ENCODE measurements at regions not wholly inside any gene's neighbourhood (a gene's known extent, or its start where the extent isn't known, plus 50 kb on each side); places are given as distances from the start of the nearest gene placed in this dataset.

GRCh38 chr6:85368631-85369030, 81.3 kb upstream of the NT5E start:
- H3K36me3 ChIP-seq (ENCODE audit: control insufficient read depth in 2 of 3, insufficient read depth in 3 of 3, low read length in 3 of 3), result no peaks in the 10 kb centered on the region
- no peak for DNase-seq
- TF ChIP-seq CTCF (IDR thresholded peaks at IDR 0.05; ENCODE audit: borderline replicate concordance, extremely low read depth, insufficient read depth), result no peak
- no peaks in the 10 kb centered on the region for H3K4me1 ChIP-seq (ENCODE audit: control insufficient read depth in 2 of 3, insufficient read depth in 2 of 3, low read depth in 1 of 3, low read length in 3 of 3)
- no peaks in the 10 kb centered on the region for H3K9me3 ChIP-seq (ENCODE audit: control insufficient read depth in 2 of 3, insufficient read depth in 1 of 3, low read length in 3 of 3)
- intact Hi-C loops (cut with DNase I), result no loop called here
- no peak overlapping the region for H3K9ac ChIP-seq (ENCODE audit: low read length in 3 of 3)
- FAIRE-seq, result no peak
- H3K27ac ChIP-seq (ENCODE audit: low read depth in 2 of 2, low read length in 2 of 2), result no peak overlapping the region
- no peak overlapping the region for H3K4me3 ChIP-seq (ENCODE audit: low read length in 3 of 3)
- no peaks in the 10 kb centered on the region for H3K27me3 ChIP-seq (ENCODE audit: control insufficient read depth, insufficient read depth, low read length)

GRCh38 chr6:85364344-85364743, 85.5 kb upstream of the NT5E start:
- Histone ChIP-seq H3K27ac (ENCODE audit: low read depth in 2 of 2, low read length in 2 of 2) (no peak overlapping the region), H3K4me3 (ENCODE audit: low read length in 3 of 3) (no peak overlapping the region), H3K27me3 (ENCODE audit: control insufficient read depth, insufficient read depth, low read length) (no peaks in the 10 kb centered on the region), H3K36me3 (ENCODE audit: control insufficient read depth in 2 of 3, insufficient read depth in 3 of 3, low read length in 3 of 3) (no peaks in the 10 kb centered on the region), H3K4me1 (ENCODE audit: control insufficient read depth in 2 of 3, insufficient read depth in 2 of 3, low read depth in 1 of 3, low read length in 3 of 3) (no peaks in the 10 kb centered on the region), H3K9me3 (ENCODE audit: control insufficient read depth in 2 of 3, insufficient read depth in 1 of 3, low read length in 3 of 3) (no peaks in the 10 kb centered on the region), H3K9ac (ENCODE audit: low read length in 3 of 3) (no peak overlapping the region)
- FAIRE-seq (no peak), DNase-seq (no peak)
- TF ChIP-seq CTCF (IDR thresholded peaks at IDR 0.05; ENCODE audit: borderline replicate concordance, extremely low read depth, insufficient read depth), result no peak
- intact Hi-C loops (cut with DNase I), result no loop called here

- Histone ChIP-seq H3K9me3 (ENCODE audit: control insufficient read depth in 2 of 3, insufficient read depth in 1 of 3, low read length in 3 of 3) (no peaks in the 10 kb centered on the region), H3K27me3 (ENCODE audit: control insufficient read depth, insufficient read depth, low read length) (no peaks in the 10 kb centered on the region), H3K36me3 (ENCODE audit: control insufficient read depth in 2 of 3, insufficient read depth in 3 of 3, low read length in 3 of 3) (no peaks in the 10 kb centered on the region), H3K4me3 (ENCODE audit: low read length in 3 of 3) (no peak overlapping the region), H3K27ac (ENCODE audit: low read depth in 2 of 2, low read length in 2 of 2) (no peak overlapping the region), H3K9ac (ENCODE audit: low read length in 3 of 3) (no peak overlapping the region), H3K4me1 (ENCODE audit: control insufficient read depth in 2 of 3, insufficient read depth in 2 of 3, low read depth in 1 of 3, low read length in 3 of 3) (no peaks in the 10 kb centered on the region)
- intact Hi-C loops (cut with DNase I), result no loop called here
- no peak for FAIRE-seq
- DNase-seq, result no peak
- TF ChIP-seq CTCF (IDR thresholded peaks at IDR 0.05; ENCODE audit: borderline replicate concordance, extremely low read depth, insufficient read depth), result no peak
Measured at GRCh38 chr6:85363870-85364269, 86.0 kb upstream of the NT5E start.

- Histone ChIP-seq H3K9ac (ENCODE audit: low read length in 3 of 3) (no peak overlapping the region), H3K27ac (ENCODE audit: low read depth in 2 of 2, low read length in 2 of 2) (no peak overlapping the region), H3K4me3 (ENCODE audit: low read length in 3 of 3) (no peak overlapping the region), H3K27me3 (ENCODE audit: control insufficient read depth, insufficient read depth, low read length) (no peaks in the 10 kb centered on the region), H3K36me3 (ENCODE audit: control insufficient read depth in 2 of 3, insufficient read depth in 3 of 3, low read length in 3 of 3) (no peaks in the 10 kb centered on the region), H3K9me3 (ENCODE audit: control insufficient read depth in 2 of 3, insufficient read depth in 1 of 3, low read length in 3 of 3) (no peaks in the 10 kb centered on the region), H3K4me1 (ENCODE audit: control insufficient read depth in 2 of 3, insufficient read depth in 2 of 3, low read depth in 1 of 3, low read length in 3 of 3) (no peaks in the 10 kb centered on the region)
- FAIRE-seq (no peak), DNase-seq (no peak)
- TF ChIP-seq CTCF (IDR thresholded peaks at IDR 0.05; ENCODE audit: borderline replicate concordance, extremely low read depth, insufficient read depth), result no peak
- intact Hi-C loops (cut with DNase I), result no loop called here
Measured at GRCh38 chr6:85362652-85363310, 87.1 kb upstream of the NT5E start.

Data from kidney (tissue), 13 donors.